ENCODE measurements at regions not wholly inside any gene's neighbourhood (a gene's known extent, or its start where the extent isn't known, plus 50 kb on each side); places are given as distances from the start of the nearest gene placed in this dataset.

GRCh38 chr9:80926611-80927010, 762.7 kb downstream of the TLE1 start:
- TF ChIP-seq, protein P1, sequence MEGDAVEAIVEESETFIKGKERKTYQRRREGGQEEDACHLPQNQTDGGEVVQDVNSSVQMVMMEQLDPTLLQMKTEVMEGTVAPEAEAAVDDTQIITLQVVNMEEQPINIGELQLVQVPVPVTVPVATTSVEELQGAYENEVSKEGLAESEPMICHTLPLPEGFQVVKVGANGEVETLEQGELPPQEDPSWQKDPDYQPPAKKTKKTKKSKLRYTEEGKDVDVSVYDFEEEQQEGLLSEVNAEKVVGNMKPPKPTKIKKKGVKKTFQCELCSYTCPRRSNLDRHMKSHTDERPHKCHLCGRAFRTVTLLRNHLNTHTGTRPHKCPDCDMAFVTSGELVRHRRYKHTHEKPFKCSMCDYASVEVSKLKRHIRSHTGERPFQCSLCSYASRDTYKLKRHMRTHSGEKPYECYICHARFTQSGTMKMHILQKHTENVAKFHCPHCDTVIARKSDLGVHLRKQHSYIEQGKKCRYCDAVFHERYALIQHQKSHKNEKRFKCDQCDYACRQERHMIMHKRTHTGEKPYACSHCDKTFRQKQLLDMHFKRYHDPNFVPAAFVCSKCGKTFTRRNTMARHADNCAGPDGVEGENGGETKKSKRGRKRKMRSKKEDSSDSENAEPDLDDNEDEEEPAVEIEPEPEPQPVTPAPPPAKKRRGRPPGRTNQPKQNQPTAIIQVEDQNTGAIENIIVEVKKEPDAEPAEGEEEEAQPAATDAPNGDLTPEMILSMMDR (IDR thresholded peaks at IDR 0.05), result no peak
- TF ChIP-seq POLR2A (IDR thresholded peaks at IDR 0.05), result no peak

All from body of pancreas (tissue), 4 donors.